B cell (primary cell): ENCODE measurements at regions not wholly inside any gene's neighbourhood (a gene's known extent, or its start where the extent isn't known, plus 50 kb on each side); places are given as distances from the start of the nearest gene placed in this dataset.

ENCODE experiments used
- ATAC-seq: fragments of 200-7000 bp; cut with Tn5 transposase; one replicate; pipeline ENCODE4 v1.10.0; 2021; ENCODE audit warnings: low read depth, mild to moderate bottlenecking, moderate number of reproducible peaks, moderate library complexity
- CTCF ChIA-PET: fragments of 350-600 bp; sonication (Branson Sonifier 250); formaldehyde crosslinking; loops from one replicate; lab custom pipeline; 2021; ENCODE audit warnings: antibody characterized with exemption, inconsistent platforms; lab: Charles Lee
- POLR2A ChIA-PET: fragments of 350-600 bp; sonication (Branson Sonifier 250); formaldehyde crosslinking; loops from one replicate; lab custom pipeline; 2021; ENCODE audit warnings: antibody characterized with exemption; lab: Charles Lee
- DNase-seq: peaks from one replicate; pipeline ENCODE4 v3.0.0; 2013
- H2AFZ ChIP-seq: 2 replicates; pipeline ENCODE4 v1.6.1; 2012; ENCODE audit warnings: mild to moderate bottlenecking, low read depth, low read length; ENCODE audit not compliant: insufficient read depth, poor library complexity, severe bottlenecking
- H3K27ac ChIP-seq, 2 donors: 1 replicate in 1 of 2; 2 replicates in 1 of 2; pipeline ENCODE4 v1.5.1; 2012 to 2013; ENCODE audit warnings: low read length in 2 of 2, mild to moderate bottlenecking in 2 of 2, moderate library complexity in 1 of 2
- H3K27me3 ChIP-seq, 4 experiments: fragments of 200-600 bp in 1 of 4; sonication (generic) in 1 of 4; replicated peaks in 1 of 4; 1 replicate in 2 of 4; 2 replicates in 2 of 4; pipeline versions ENCODE4 v1.6.1 to v1.7.0; 2013 to 2016; ENCODE audit warnings: low read length in 3 of 4, mild to moderate bottlenecking in 2 of 4, mixed read lengths in 1 of 4, moderate library complexity in 1 of 4; ENCODE audit not compliant: insufficient read depth in 4 of 4, control insufficient read depth in 3 of 4; ENCODE audit errors: control extremely low read depth in 1 of 4
- H3K36me3 ChIP-seq, 2 experiments: replicated peaks in 1 of 2; 1 replicate in 1 of 2; 2 replicates in 1 of 2; pipeline versions ENCODE4 v1.6.1 to v1.7.1; 2013; ENCODE audit warnings: low read length in 1 of 2; ENCODE audit not compliant: insufficient read depth in 2 of 2, control insufficient read depth in 1 of 2; ENCODE audit errors: control extremely low read depth in 1 of 2, extremely low read depth in 1 of 2
- H3K4me1 ChIP-seq, 2 donors: fragments of 200-600 bp in 1 of 2; sonication (generic) in 1 of 2; 1 replicate in 1 of 2; 2 replicates in 1 of 2; pipeline versions ENCODE4 v1.5.1 to v1.6.1; 2013 to 2017; ENCODE audit warnings: low read length in 2 of 2; ENCODE audit not compliant: control insufficient read depth in 2 of 2, insufficient read depth in 2 of 2
- H3K4me2 ChIP-seq: replicated peaks from 2 replicates; pipeline ENCODE3; 2012; ENCODE audit warnings: mild to moderate bottlenecking, low read depth, low read length; ENCODE audit not compliant: poor library complexity, severe bottlenecking
- H3K4me3 ChIP-seq, 5 experiments: fragments of 200-600 bp in 1 of 5; sonication (generic) in 1 of 5; 1 replicate in 3 of 5; 2 replicates in 2 of 5; pipeline versions ENCODE4 v1.5.1 to v1.7.0; 2011 to 2016; ENCODE audit warnings: low read length in 4 of 5, mild to moderate bottlenecking in 4 of 5, low read depth in 2 of 5, control low read depth in 1 of 5, moderate library complexity in 1 of 5; ENCODE audit not compliant: insufficient read depth in 1 of 5; ENCODE audit errors: control extremely low read depth in 1 of 5, extremely low read depth in 1 of 5
- H3K79me2 ChIP-seq: fragments of 200-600 bp; sonication (generic); one replicate; pipeline ENCODE4 v1.6.0; 2016; ENCODE audit warnings: low read length; ENCODE audit not compliant: control insufficient read depth, insufficient read depth
- H3K9ac ChIP-seq: fragments of 200-600 bp; sonication (generic); 2 replicates; pipeline ENCODE4 v1.6.1; 2017; ENCODE audit warnings: mild to moderate bottlenecking, low read length, moderate library complexity
- H3K9me3 ChIP-seq, 3 donors: one replicate each; pipeline versions ENCODE4 v1.6.1 to v1.7.1; 2013; ENCODE audit warnings: low read length in 2 of 3; ENCODE audit not compliant: control insufficient read depth in 2 of 3, insufficient read depth in 1 of 3; ENCODE audit errors: control extremely low read depth in 1 of 3
- H4K20me1 ChIP-seq: 2 replicates; pipeline ENCODE4 v1.6.0; 2012; ENCODE audit warnings: mild to moderate bottlenecking, low read length; ENCODE audit not compliant: insufficient read depth, control insufficient read depth, poor library complexity, severe bottlenecking
- H3K27ac Mint-ChIP-seq: one replicate; pipeline ENCODE4 v1.8.0; 2021; ENCODE audit warnings: mixed read lengths
- H3K27me3 Mint-ChIP-seq: one replicate; pipeline ENCODE4 v1.8.0; 2021; ENCODE audit warnings: mixed read lengths
- H3K4me1 Mint-ChIP-seq: one replicate; pipeline ENCODE4 v1.8.0; 2021; ENCODE audit warnings: mixed read lengths
- H3K4me3 Mint-ChIP-seq: one replicate; pipeline ENCODE4 v1.8.0; 2021; ENCODE audit warnings: mixed read lengths
- H3K9me3 Mint-ChIP-seq: one replicate; pipeline ENCODE4 v1.8.0; 2022; ENCODE audit warnings: mixed read lengths; ENCODE audit not compliant: insufficient read depth
- EZH2 ChIP-seq: IDR thresholded peaks from 2 replicates; pipeline ENCODE4 v1.6.1; 2012; ENCODE audit warnings: borderline replicate concordance, low read depth, mild to moderate bottlenecking, moderate library complexity, low read length; ENCODE audit not compliant: insufficient read depth, poor library complexity, severe bottlenecking
- WGBS: methylation state at CpG from one replicate; pipeline ENCODE4 v1.1.5; 2013; ENCODE audit warnings: missing lambda C conversion rate; ENCODE audit not compliant: insufficient coverage; 5-methylcytosine and 5-hydroxymethylcytosine counted together
- intact Hi-C: fragments of 100-400 bp; cut with micrococcal nuclease; formaldehyde crosslinking; loops from one replicate; pipeline ENCODE4 v1.10.0; 2022
- TF ChIP-seq, protein P1 (sequence below): fragments of 200-600 bp; IDR thresholded peaks from one replicate; pipeline ENCODE4 v1.8.0; 2022; ENCODE audit warnings: antibody characterized with exemption, mild to moderate bottlenecking

GRCh38 chr2:67516899-67517530 lies 119.9 kb downstream of the ETAA1 start:
- Mint-ChIP-seq H3K9me3 (no peaks in the 10 kb centered on the region), H3K4me1 (no peaks in the 10 kb centered on the region), H3K27me3 (no peaks in the 10 kb centered on the region), H3K4me3 (no peak overlapping the region), H3K27ac (no peak overlapping the region)
- H3K9me3 ChIP-seq, result no peaks in the 10 kb centered on the region
- no peaks in the 10 kb centered on the region for H3K27me3 ChIP-seq
- no peak for ATAC-seq
- no peaks in the 10 kb centered on the region for H3K79me2 ChIP-seq
- WGBS, result no CpG with 5 or more reads among the region's 2 CpGs
- POLR2A ChIA-PET, result no interaction called here
- H4K20me1 ChIP-seq, result no peaks in the 10 kb centered on the region
- no peaks in the 10 kb centered on the region for H3K36me3 ChIP-seq
- H3K9ac ChIP-seq, result no peak overlapping the region
- no peak overlapping the region for H2AFZ ChIP-seq
- no peak overlapping the region for H3K27ac ChIP-seq
- no peak for TF ChIP-seq EZH2
- TF ChIP-seq, protein P1, sequence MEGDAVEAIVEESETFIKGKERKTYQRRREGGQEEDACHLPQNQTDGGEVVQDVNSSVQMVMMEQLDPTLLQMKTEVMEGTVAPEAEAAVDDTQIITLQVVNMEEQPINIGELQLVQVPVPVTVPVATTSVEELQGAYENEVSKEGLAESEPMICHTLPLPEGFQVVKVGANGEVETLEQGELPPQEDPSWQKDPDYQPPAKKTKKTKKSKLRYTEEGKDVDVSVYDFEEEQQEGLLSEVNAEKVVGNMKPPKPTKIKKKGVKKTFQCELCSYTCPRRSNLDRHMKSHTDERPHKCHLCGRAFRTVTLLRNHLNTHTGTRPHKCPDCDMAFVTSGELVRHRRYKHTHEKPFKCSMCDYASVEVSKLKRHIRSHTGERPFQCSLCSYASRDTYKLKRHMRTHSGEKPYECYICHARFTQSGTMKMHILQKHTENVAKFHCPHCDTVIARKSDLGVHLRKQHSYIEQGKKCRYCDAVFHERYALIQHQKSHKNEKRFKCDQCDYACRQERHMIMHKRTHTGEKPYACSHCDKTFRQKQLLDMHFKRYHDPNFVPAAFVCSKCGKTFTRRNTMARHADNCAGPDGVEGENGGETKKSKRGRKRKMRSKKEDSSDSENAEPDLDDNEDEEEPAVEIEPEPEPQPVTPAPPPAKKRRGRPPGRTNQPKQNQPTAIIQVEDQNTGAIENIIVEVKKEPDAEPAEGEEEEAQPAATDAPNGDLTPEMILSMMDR, result no peak
- H3K4me3 ChIP-seq, result no peak overlapping the region
- intact Hi-C loops, result no loop called here
- H3K4me1 ChIP-seq, result no peaks in the 10 kb centered on the region
- DNase-seq, result no peak
- CTCF ChIA-PET, result no interaction called here
- H3K4me2 ChIP-seq, result no peak overlapping the region

DNA sequence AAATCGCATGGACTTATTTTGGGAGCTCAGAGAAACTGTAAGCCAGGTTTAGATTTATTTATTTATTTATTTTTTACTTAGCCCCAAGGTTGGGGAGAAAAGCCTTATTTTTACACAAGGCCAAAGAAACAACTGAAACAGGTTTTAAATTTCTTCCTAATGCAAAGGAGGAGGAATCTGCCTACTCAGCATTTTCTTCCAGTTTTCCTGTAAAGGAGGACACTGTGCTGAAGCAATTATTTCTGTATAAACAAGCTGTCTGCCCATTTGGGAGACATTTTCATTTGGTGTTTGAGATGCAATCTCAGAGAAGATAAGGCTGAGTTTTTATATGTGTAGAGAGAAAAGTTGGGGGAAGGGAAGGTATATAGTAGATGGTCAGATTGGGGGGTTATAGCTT lies 125.0 kb downstream of the ETAA1 start:
- H3K9me3 Mint-ChIP-seq, result no peaks in the 10 kb centered on the region
- ChIA-PET CTCF (no interaction called here), POLR2A (no interaction called here)
- H3K4me1 ChIP-seq, result no peaks in the 10 kb centered on the region
- no peak for DNase-seq
- no peak overlapping the region for H3K4me3 Mint-ChIP-seq
- intact Hi-C loops, result no loop called here
- no CpG with 5 or more reads among the region's 1 CpG for WGBS
- no peak overlapping the region for H3K9ac ChIP-seq
- TF ChIP-seq EZH2, result no peak
- TF ChIP-seq, protein P1, result no peak
- no peak overlapping the region for H2AFZ ChIP-seq
- no peaks in the 10 kb centered on the region for H3K27me3 ChIP-seq
- H3K79me2 ChIP-seq, result no peaks in the 10 kb centered on the region
- H3K9me3 ChIP-seq, result no peaks in the 10 kb centered on the region
- H3K27ac ChIP-seq, result no peak overlapping the region
- H3K4me3 ChIP-seq, result no peak overlapping the region
- peaks cover 4% of the 10 kb centered on the region for H3K27me3 Mint-ChIP-seq
- no peak overlapping the region for H3K4me2 ChIP-seq
- H4K20me1 ChIP-seq, result no peaks in the 10 kb centered on the region
- no peaks in the 10 kb centered on the region for H3K36me3 ChIP-seq
- no peak for ATAC-seq
- H3K27ac Mint-ChIP-seq, result no peak overlapping the region
- H3K4me1 Mint-ChIP-seq, result no peaks in the 10 kb centered on the region
